H1 (cell line): ENCODE measurements at regions not wholly inside any gene's neighbourhood (a gene's known extent, or its start where the extent isn't known, plus 50 kb on each side); places are given as distances from the start of the nearest gene placed in this dataset.

Experiments
- CTCF ChIA-PET: fragments of 300-600 bp; sonication (Branson Sonifier 250); formaldehyde crosslinking; loops from one replicate; lab custom pipeline; 2021; ENCODE audit not compliant: partially characterized antibody; lab: Charles Lee
- POLR2A ChIA-PET: fragments of 300-600 bp; sonication (Branson Sonifier 250); formaldehyde crosslinking; loops from one replicate; lab custom pipeline; 2021; ENCODE audit warnings: inconsistent platforms; ENCODE audit not compliant: partially characterized antibody; lab: Charles Lee
- DNase-seq, 2 experiments: peaks; one replicate each; pipeline versions ENCODE4 v3.0.0 to v3.0.0-alpha.2; 2010 to 2022; ENCODE audit warnings: low spot score in 2 of 2, low read depth in 1 of 2, mixed read lengths in 1 of 2
- FAIRE-seq: peaks from 2 replicates; lab custom pipeline; 2011; peaks lifted over from hg19 to GRCh38; lab: Jason Lieb, UNC
- H2AFZ ChIP-seq: 2 replicates; pipeline ENCODE4 v1.8.1; 2012; ENCODE audit warnings: low read length, inconsistent platforms
- H2AK5ac ChIP-seq: 2 replicates; pipeline ENCODE4 v1.6.1; 2013; ENCODE audit warnings: low read depth, low read length
- H2BK120ac ChIP-seq: replicated peaks from 2 replicates; pipeline ENCODE3; 2013; ENCODE audit warnings: low read depth, low read length, inconsistent platforms
- H2BK12ac ChIP-seq: 2 replicates; pipeline ENCODE4 v1.6.1; 2013; ENCODE audit warnings: low read depth, low read length
- H2BK15ac ChIP-seq: 2 replicates; pipeline ENCODE4 v1.6.1; 2013; ENCODE audit warnings: low read length
- H2BK20ac ChIP-seq: 2 replicates; pipeline ENCODE4 v1.6.1; 2013; ENCODE audit warnings: low read length
- H2BK5ac ChIP-seq: 2 replicates; pipeline ENCODE4 v1.6.1; 2013; ENCODE audit warnings: low read depth, low read length
- H3K14ac ChIP-seq: 2 replicates; pipeline ENCODE4 v1.6.1; 2013; ENCODE audit warnings: inconsistent platforms; ENCODE audit not compliant: insufficient read length
- H3K18ac ChIP-seq: 2 replicates; pipeline ENCODE4 v1.6.1; 2013; ENCODE audit warnings: low read length; ENCODE audit errors: extremely low read depth
- H3K23ac ChIP-seq: 2 replicates; pipeline ENCODE4 v1.6.1; 2013; ENCODE audit warnings: inconsistent platforms; ENCODE audit not compliant: insufficient read length
- H3K23me2 ChIP-seq: 2 replicates; pipeline ENCODE4 v1.6.1; 2013; ENCODE audit warnings: low read depth, low read length
- H3K27ac ChIP-seq: 2 replicates; pipeline ENCODE4 v1.6.1; 2011; ENCODE audit warnings: low read depth, low read length, inconsistent platforms
- H3K27me3 ChIP-seq, 4 experiments: replicated peaks in 1 of 4; 1 replicate in 1 of 4; 2 replicates in 3 of 4; pipeline versions ENCODE4 v1.6.1 to v1.8.1; 2011 to 2013; ENCODE audit warnings: low read length in 3 of 4, mild to moderate bottlenecking in 3 of 4, inconsistent platforms in 2 of 4, mixed read lengths in 2 of 4, moderate library complexity in 1 of 4; ENCODE audit not compliant: control insufficient read depth in 3 of 4, insufficient read depth in 3 of 4; ENCODE audit errors: extremely low read depth in 1 of 4
- H3K36me3 ChIP-seq, 4 experiments: 2 replicates each; pipeline versions ENCODE4 v1.6.1 to v1.8.1; 2011 to 2013; ENCODE audit warnings: mild to moderate bottlenecking in 4 of 4, low read length in 3 of 4, moderate library complexity in 2 of 4, control low read depth in 1 of 4, inconsistent platforms in 1 of 4; ENCODE audit not compliant: insufficient read depth in 4 of 4, control insufficient read depth in 2 of 4
- H3K4ac ChIP-seq: replicated peaks from 2 replicates; pipeline ENCODE3; 2013; ENCODE audit warnings: low read length, low read depth, mixed read lengths, inconsistent platforms; ENCODE audit not compliant: insufficient read length
- H3K4me1 ChIP-seq, 4 experiments: replicated peaks in 1 of 4; 1 replicate in 1 of 4; 2 replicates in 3 of 4; pipeline versions ENCODE4 v1.6.1 to v1.8.1; 2011 to 2013; ENCODE audit warnings: low read length in 3 of 4, inconsistent platforms in 2 of 4, mixed read lengths in 1 of 4; ENCODE audit not compliant: insufficient read depth in 4 of 4, control insufficient read depth in 3 of 4
- H3K4me2 ChIP-seq, 2 experiments: 2 replicates each; pipeline versions ENCODE4 v1.6.1 to v1.8.1; 2011 to 2013; ENCODE audit warnings: low read depth in 2 of 2, low read length in 2 of 2, control low read depth in 1 of 2, inconsistent platforms in 1 of 2, mild to moderate bottlenecking in 1 of 2; ENCODE audit not compliant: insufficient read depth in 1 of 2
- H3K4me3 ChIP-seq, 4 experiments: fragments of 200-600, 300-600 bp in 1 of 4; sonication (generic), shearing (Covaris generic), sonication (Bioruptor Twin) in 1 of 4; 2 replicates each; pipeline versions ENCODE4 v1.5.1 to v1.8.1; 2011 to 2016; ENCODE audit warnings: low read length in 4 of 4, low read depth in 3 of 4, control low read depth in 2 of 4, inconsistent platforms in 2 of 4, mild to moderate bottlenecking in 2 of 4, mixed read lengths in 1 of 4, moderate library complexity in 1 of 4; ENCODE audit not compliant: insufficient read depth in 2 of 4; ENCODE audit errors: extremely low read depth in 1 of 4
- H3K56ac ChIP-seq: replicated peaks from 2 replicates; pipeline ENCODE3; 2013; ENCODE audit warnings: low read depth, mild to moderate bottlenecking, mixed read lengths, low read length, inconsistent platforms; ENCODE audit not compliant: insufficient read length
- H3K79me1 ChIP-seq: 2 replicates; pipeline ENCODE4 v1.6.1; 2013; ENCODE audit warnings: low read depth, low read length, control low read depth
- H3K79me2 ChIP-seq, 2 experiments: 2 replicates each; pipeline versions ENCODE4 v1.6.1 to v1.8.1; 2012 to 2013; ENCODE audit warnings: low read length in 2 of 2, mild to moderate bottlenecking in 2 of 2, inconsistent platforms in 1 of 2; ENCODE audit not compliant: insufficient read depth in 2 of 2, control insufficient read depth in 1 of 2
- H3K9ac ChIP-seq, 4 experiments: replicated peaks in 1 of 4; 1 replicate in 1 of 4; 2 replicates in 3 of 4; pipeline versions ENCODE4 v1.6.1 to v1.8.1; 2011 to 2013; ENCODE audit warnings: low read depth in 3 of 4, low read length in 3 of 4, control low read depth in 2 of 4, mild to moderate bottlenecking in 2 of 4, moderate library complexity in 2 of 4, inconsistent platforms in 1 of 4; ENCODE audit errors: extremely low read depth in 1 of 4
- H3K9me3 ChIP-seq, 2 experiments: 2 replicates each; pipeline versions ENCODE4 v1.6.1 to v1.8.1; 2012 to 2013; ENCODE audit warnings: mild to moderate bottlenecking in 2 of 2, moderate library complexity in 2 of 2, control low read depth in 1 of 2, inconsistent platforms in 1 of 2, low read depth in 1 of 2, low read length in 1 of 2, mixed read lengths in 1 of 2; ENCODE audit not compliant: insufficient read depth in 2 of 2
- H4K20me1 ChIP-seq, 2 experiments: replicated peaks in 1 of 2; 2 replicates each; pipeline versions ENCODE3 to v1.8.1; 2011 to 2013; ENCODE audit warnings: inconsistent platforms in 2 of 2, low read length in 2 of 2, mild to moderate bottlenecking in 1 of 2; ENCODE audit not compliant: insufficient read depth in 2 of 2, control insufficient read depth in 1 of 2
- H4K5ac ChIP-seq: 2 replicates; pipeline ENCODE4 v1.6.1; 2013; ENCODE audit warnings: low read length, low read depth, mixed read lengths, inconsistent platforms; ENCODE audit not compliant: insufficient read length
- H4K8ac ChIP-seq: 2 replicates; pipeline ENCODE4 v1.8.0; 2013; ENCODE audit warnings: mild to moderate bottlenecking, moderate library complexity, low read length, inconsistent platforms; ENCODE audit not compliant: insufficient read depth; ENCODE audit errors: extremely low read depth
- H4K91ac ChIP-seq: replicated peaks from 2 replicates; pipeline ENCODE3; 2013; ENCODE audit warnings: low read length, mixed read lengths, inconsistent platforms; ENCODE audit not compliant: insufficient read length
- BRCA1 ChIP-seq: IDR thresholded peaks from 2 replicates; pipeline ENCODE4 v1.6.1; 2012; ENCODE audit warnings: low read depth, low read length, improper control_type of control experiment
- FOSL1 ChIP-seq: IDR thresholded peaks from 2 replicates; pipeline ENCODE4 v1.6.1; 2011; ENCODE audit warnings: mild to moderate bottlenecking, low read depth, low read length, moderate library complexity; ENCODE audit not compliant: insufficient read depth
- HDAC2 ChIP-seq, 2 experiments: fragments of 300-600 bp in 1 of 2; sonication (generic) in 1 of 2; IDR thresholded peaks; 2 replicates each; pipeline ENCODE4 v1.6.1; 2011 to 2012; ENCODE audit warnings: low read depth in 2 of 2, low read length in 2 of 2, mild to moderate bottlenecking in 2 of 2, moderate library complexity in 2 of 2, borderline replicate concordance in 1 of 2, inconsistent platforms in 1 of 2
- POU5F1 ChIP-seq: IDR thresholded peaks from 2 replicates; pipeline ENCODE4 v1.6.1; 2011; ENCODE audit warnings: low read depth, mild to moderate bottlenecking, low read length, moderate library complexity
- SIN3A ChIP-seq, 2 experiments: IDR thresholded peaks in 1 of 2; conservative IDR thresholded peaks in 1 of 2; 2 replicates each; pipeline ENCODE4 v1.6.1; 2011 to 2012; ENCODE audit warnings: low read length in 2 of 2, improper control_type of control experiment in 1 of 2, low read depth in 1 of 2, mild to moderate bottlenecking in 1 of 2
- WGBS, 2 experiments: shearing (Covaris generic) in 1 of 2; methylation state at CpG; one replicate each; pipeline versions ENCODE4 v1.1.6 to v1.1.7; 2013 to 2015; ENCODE audit warnings: low lambda C conversion rate in 2 of 2, mixed read lengths in 2 of 2, inconsistent platforms in 1 of 2, low coverage in 1 of 2, missing lambda C conversion rate in 1 of 2; ENCODE audit not compliant: insufficient replicate concordance in 2 of 2, insufficient coverage in 1 of 2, insufficient read length in 1 of 2; ENCODE audit errors: extremely low coverage in 1 of 2, missing lambda C conversion rate in 1 of 2; 5-methylcytosine and 5-hydroxymethylcytosine counted together
- TF ChIP-seq, protein P1 (sequence below): IDR thresholded peaks from 2 replicates; pipeline ENCODE4 v1.6.1; 2011; ENCODE audit warnings: low read length, improper control_type of control experiment
- TF ChIP-seq, protein P2 (sequence below): IDR thresholded peaks from 2 replicates; pipeline ENCODE4 v1.6.1; 2012; ENCODE audit warnings: inconsistent platforms
- TF ChIP-seq, protein P3 (sequence below), 3 experiments: IDR thresholded peaks; 1 replicate in 2 of 3; 2 replicates in 1 of 3; pipeline versions ENCODE4 v1.5.1 to v1.6.1; 2011; ENCODE audit warnings: low read length in 3 of 3, mild to moderate bottlenecking in 3 of 3, inconsistent platforms in 2 of 3, low read depth in 1 of 3, moderate library complexity in 1 of 3; ENCODE audit not compliant: insufficient read depth in 1 of 3; ENCODE audit errors: control extremely low read depth in 1 of 3

DNA sequence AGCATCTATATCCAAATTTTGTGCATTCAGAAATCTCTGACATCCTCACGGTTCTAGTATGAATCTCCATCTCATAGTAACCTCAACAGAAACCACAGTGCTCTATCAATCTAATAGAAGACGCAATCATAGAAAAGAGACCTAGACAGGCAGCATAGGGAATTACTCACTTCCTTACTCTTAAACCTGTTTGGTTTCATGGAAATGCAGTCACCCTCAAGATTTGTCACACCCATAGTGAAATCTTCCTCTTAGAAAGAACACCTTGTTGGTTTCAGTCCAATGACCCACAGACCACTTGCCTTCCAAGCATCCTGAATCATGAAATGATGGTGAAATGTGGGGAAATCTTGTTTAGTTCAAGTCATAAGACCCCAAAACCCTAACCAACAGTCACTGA lies 166.1 kb upstream of the PRDM1 start:
- H2BK5ac ChIP-seq, result no peak overlapping the region
- no peaks in the 10 kb centered on the region for H3K4me1 ChIP-seq
- no peaks in the 10 kb centered on the region for H3K79me1 ChIP-seq
- no peak overlapping the region for H3K4ac ChIP-seq
- H3K9ac ChIP-seq, result no peak overlapping the region
- H3K4me2 ChIP-seq, result no peak overlapping the region
- H3K23me2 ChIP-seq, result no peaks in the 10 kb centered on the region
- ChIA-PET POLR2A (no interaction called here), CTCF (no interaction called here)
- H3K56ac ChIP-seq, result no peak overlapping the region
- WGBS, 2 experiments, result 81% methylated on average over 2 of the region's 2 CpGs; no CpG with 5 or more reads in 1 of the 2 experiments
- no peak for TF ChIP-seq BRCA1
- TF ChIP-seq POU5F1, result no peak
- TF ChIP-seq, protein P1, sequence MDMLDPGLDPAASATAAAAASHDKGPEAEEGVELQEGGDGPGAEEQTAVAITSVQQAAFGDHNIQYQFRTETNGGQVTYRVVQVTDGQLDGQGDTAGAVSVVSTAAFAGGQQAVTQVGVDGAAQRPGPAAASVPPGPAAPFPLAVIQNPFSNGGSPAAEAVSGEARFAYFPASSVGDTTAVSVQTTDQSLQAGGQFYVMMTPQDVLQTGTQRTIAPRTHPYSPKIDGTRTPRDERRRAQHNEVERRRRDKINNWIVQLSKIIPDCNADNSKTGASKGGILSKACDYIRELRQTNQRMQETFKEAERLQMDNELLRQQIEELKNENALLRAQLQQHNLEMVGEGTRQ, result no peak
- TF ChIP-seq SIN3A (conservative IDR thresholded peaks at IDR 0.05 in 1 of 2, IDR thresholded peaks at IDR 0.05 in 1 of 2; ENCODE audit: low read depth in 1 of 2, low read length in 2 of 2), result no peak
- TF ChIP-seq, protein P2, sequence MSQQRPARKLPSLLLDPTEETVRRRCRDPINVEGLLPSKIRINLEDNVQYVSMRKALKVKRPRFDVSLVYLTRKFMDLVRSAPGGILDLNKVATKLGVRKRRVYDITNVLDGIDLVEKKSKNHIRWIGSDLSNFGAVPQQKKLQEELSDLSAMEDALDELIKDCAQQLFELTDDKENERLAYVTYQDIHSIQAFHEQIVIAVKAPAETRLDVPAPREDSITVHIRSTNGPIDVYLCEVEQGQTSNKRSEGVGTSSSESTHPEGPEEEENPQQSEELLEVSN, result no peak
- TF ChIP-seq, protein P3, sequence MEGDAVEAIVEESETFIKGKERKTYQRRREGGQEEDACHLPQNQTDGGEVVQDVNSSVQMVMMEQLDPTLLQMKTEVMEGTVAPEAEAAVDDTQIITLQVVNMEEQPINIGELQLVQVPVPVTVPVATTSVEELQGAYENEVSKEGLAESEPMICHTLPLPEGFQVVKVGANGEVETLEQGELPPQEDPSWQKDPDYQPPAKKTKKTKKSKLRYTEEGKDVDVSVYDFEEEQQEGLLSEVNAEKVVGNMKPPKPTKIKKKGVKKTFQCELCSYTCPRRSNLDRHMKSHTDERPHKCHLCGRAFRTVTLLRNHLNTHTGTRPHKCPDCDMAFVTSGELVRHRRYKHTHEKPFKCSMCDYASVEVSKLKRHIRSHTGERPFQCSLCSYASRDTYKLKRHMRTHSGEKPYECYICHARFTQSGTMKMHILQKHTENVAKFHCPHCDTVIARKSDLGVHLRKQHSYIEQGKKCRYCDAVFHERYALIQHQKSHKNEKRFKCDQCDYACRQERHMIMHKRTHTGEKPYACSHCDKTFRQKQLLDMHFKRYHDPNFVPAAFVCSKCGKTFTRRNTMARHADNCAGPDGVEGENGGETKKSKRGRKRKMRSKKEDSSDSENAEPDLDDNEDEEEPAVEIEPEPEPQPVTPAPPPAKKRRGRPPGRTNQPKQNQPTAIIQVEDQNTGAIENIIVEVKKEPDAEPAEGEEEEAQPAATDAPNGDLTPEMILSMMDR (IDR thresholded peaks at IDR 0.05; ENCODE audit: control extremely low read depth in 1 of 3, insufficient read depth in 1 of 3, low read depth in 1 of 3, low read length in 3 of 3), result no peak
- no peak for TF ChIP-seq FOSL1
- TF ChIP-seq HDAC2 (IDR thresholded peaks at IDR 0.05; ENCODE audit: borderline replicate concordance in 1 of 2, low read depth in 2 of 2, low read length in 2 of 2), result no peak
- DNase-seq, result no peak
- H3K27ac ChIP-seq, result no peak overlapping the region
- no peak overlapping the region for H4K91ac ChIP-seq
- H3K79me2 ChIP-seq, result no peaks in the 10 kb centered on the region
- no peak for FAIRE-seq
- no peak overlapping the region for H2AFZ ChIP-seq
- no peak overlapping the region for H2BK15ac ChIP-seq
- H2BK120ac ChIP-seq, result no peak overlapping the region
- H3K9me3 ChIP-seq, result no peaks in the 10 kb centered on the region
- H3K27me3 ChIP-seq, result no peaks in the 10 kb centered on the region
- no peak overlapping the region for H3K4me3 ChIP-seq
- H2AK5ac ChIP-seq, result no peak overlapping the region
- H3K23ac ChIP-seq, result no peak overlapping the region
- H4K20me1 ChIP-seq, result no peaks in the 10 kb centered on the region
- H4K5ac ChIP-seq, result no peak overlapping the region
- H3K18ac ChIP-seq, result no peak overlapping the region
- H3K36me3 ChIP-seq, result no peaks in the 10 kb centered on the region
- H3K14ac ChIP-seq, result no peak overlapping the region
- H4K8ac ChIP-seq, result no peak overlapping the region
- H2BK20ac ChIP-seq, result no peak overlapping the region
- no peak overlapping the region for H2BK12ac ChIP-seq
